Transverse colon (tissue), 3 donors: ENCODE measurements at regions not wholly inside any gene's neighbourhood (a gene's known extent, or its start where the extent isn't known, plus 50 kb on each side); places are given as distances from the start of the nearest gene placed in this dataset.

ENCODE experiments used
- EP300 ChIP-seq: sonication (generic); formaldehyde crosslinking; IDR thresholded peaks from one replicate; pipeline ENCODE4 v1.6.1; 2017; ENCODE audit warnings: antibody characterized with exemption, low read depth
- TF ChIP-seq, protein P1 (sequence below), 5 experiments: fragments of 200-600 bp in 3 of 5; fragments of 450-650 bp in 2 of 5; sonication (generic) in 3 of 5; IDR thresholded peaks; 1 replicate in 2 of 5; 2 replicates in 3 of 5; pipeline ENCODE4 v1.5.1; 2016 to 2017; ENCODE audit warnings: antibody characterized with exemption in 5 of 5, inconsistent platforms in 3 of 5, mild to moderate bottlenecking in 2 of 5, moderate library complexity in 1 of 5

DNA sequence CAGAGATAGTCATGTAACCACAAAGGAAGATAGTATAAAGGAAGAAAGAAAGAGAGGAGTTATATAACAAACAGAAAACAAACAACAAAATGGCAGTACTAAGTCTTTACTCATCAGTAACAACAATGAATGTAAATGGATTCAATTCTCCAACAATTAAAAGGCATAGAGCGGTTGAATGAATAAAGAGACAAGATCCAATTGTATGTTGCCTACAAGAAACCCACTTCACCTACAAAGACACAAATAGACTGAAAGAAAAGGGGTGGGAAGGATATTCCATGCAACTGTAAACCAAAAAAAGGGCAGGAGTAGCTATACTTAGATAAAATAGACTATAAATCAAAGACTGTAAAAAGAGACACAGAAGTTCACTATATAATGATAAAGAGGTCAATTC, 157.3 kb upstream of the CREB1 start:
- no peak for TF ChIP-seq EP300
- TF ChIP-seq, protein P1, sequence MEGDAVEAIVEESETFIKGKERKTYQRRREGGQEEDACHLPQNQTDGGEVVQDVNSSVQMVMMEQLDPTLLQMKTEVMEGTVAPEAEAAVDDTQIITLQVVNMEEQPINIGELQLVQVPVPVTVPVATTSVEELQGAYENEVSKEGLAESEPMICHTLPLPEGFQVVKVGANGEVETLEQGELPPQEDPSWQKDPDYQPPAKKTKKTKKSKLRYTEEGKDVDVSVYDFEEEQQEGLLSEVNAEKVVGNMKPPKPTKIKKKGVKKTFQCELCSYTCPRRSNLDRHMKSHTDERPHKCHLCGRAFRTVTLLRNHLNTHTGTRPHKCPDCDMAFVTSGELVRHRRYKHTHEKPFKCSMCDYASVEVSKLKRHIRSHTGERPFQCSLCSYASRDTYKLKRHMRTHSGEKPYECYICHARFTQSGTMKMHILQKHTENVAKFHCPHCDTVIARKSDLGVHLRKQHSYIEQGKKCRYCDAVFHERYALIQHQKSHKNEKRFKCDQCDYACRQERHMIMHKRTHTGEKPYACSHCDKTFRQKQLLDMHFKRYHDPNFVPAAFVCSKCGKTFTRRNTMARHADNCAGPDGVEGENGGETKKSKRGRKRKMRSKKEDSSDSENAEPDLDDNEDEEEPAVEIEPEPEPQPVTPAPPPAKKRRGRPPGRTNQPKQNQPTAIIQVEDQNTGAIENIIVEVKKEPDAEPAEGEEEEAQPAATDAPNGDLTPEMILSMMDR (IDR thresholded peaks at IDR 0.05): no peak
